Heart left ventricle (tissue), 13 donors: ENCODE measurements at regions not wholly inside any gene's neighbourhood (a gene's known extent, or its start where the extent isn't known, plus 50 kb on each side); places are given as distances from the start of the nearest gene placed in this dataset.

Experiments
- CTCF ChIP-seq, 12 donors: fragments of 200-600 bp; sonication (generic) in 4 of 12; IDR thresholded peaks; one replicate each; pipeline versions ENCODE4 v1.5.0 to v1.8.0; 2018 to 2022; ENCODE audit warnings: antibody characterized with exemption in 12 of 12, mild to moderate bottlenecking in 5 of 12
- POLR2A ChIP-seq, 2 donors: fragments of 450-650 bp; IDR thresholded peaks; one replicate each; pipeline ENCODE4 v1.6.1; 2017; ENCODE audit warnings: antibody characterized with exemption in 2 of 2, mild to moderate bottlenecking in 2 of 2, moderate library complexity in 2 of 2
- donor health status: ischemic (EF 13 %, LVEDD 7.1; RV severe dilation, severe dysfunction).
- donor health status: DM: no; HTN: yes; CAD: no.
- donor health status: DM: no; HTN: no; CAD: no.
- donor health status: ischemic (EF 25% LVEDD 6.9; RV normal size, moderate dysfunction).
- donor health status: ischemic (EF 25% LVEDD 5.7; RV mildly dilated, moderate dysfunction).
- donor health status: ischemic (EF 35%, LVEDD 5.7; RV mildly dilated, moderate dysfunction).
- donor health status: nonischemic (EF 11% LVEDD 7.7; RV severe dilation, severe dysfunction).
- donor health status: DM: yes; HTN: yes; CAD: no.
- donor health status: PGD.
- donor health status: ischemic (EF 29% LVEDD 5.4; RV normal size, mild dysfunction).
- donor health status: nonischemic (EF 23%, LVEDD 6.1; RV moderate dilation, normal function).

- TF ChIP-seq POLR2A (IDR thresholded peaks at IDR 0.05) (no peak), CTCF (IDR thresholded peaks at IDR 0.05) (no peak)
These were observed 143.7 kb downstream of the PMP22 start for GRCh38 chr17:15121426-15121825.
